ENCODE measurements at regions not wholly inside any gene's neighbourhood (a gene's known extent, or its start where the extent isn't known, plus 50 kb on each side); places are given as distances from the start of the nearest gene placed in this dataset.

- RAD21 ChIA-PET (ENCODE audit: unreplicated experiment): no interaction called here
- no peak overlapping the region for H3K27ac ChIP-seq (ENCODE audit: control insufficient read depth, insufficient read depth)
- no peak overlapping the region for H3K4me3 ChIP-seq
- H3K4me2 ChIP-seq (ENCODE audit: control insufficient read depth, insufficient read depth): no peak overlapping the region
- H3K9ac ChIP-seq (ENCODE audit: control insufficient read depth, insufficient read depth, low read length): no peak overlapping the region
- H3K4me1 ChIP-seq (ENCODE audit: control insufficient read depth, insufficient read depth, low read length): no peaks in the 10 kb centered on the region
- SMC1A ChIA-PET (ENCODE audit: uncharacterized antibody, unreplicated experiment): no interaction called here
- no peak overlapping the region for H2AFZ ChIP-seq (ENCODE audit: control insufficient read depth, low read depth, low read length)
- CTCF ChIA-PET: no interaction called here
- POLR2A ChIA-PET: no interaction called here
- no peaks in the 10 kb centered on the region for H3K27me3 ChIP-seq (replicated peaks in 1 of 2; ENCODE audit: control insufficient read depth in 2 of 2, insufficient read depth in 2 of 2, low read length in 1 of 2)
- H3K79me2 ChIP-seq (ENCODE audit: control insufficient read depth, insufficient read depth, low read length): no peaks in the 10 kb centered on the region
- no peaks in the 10 kb centered on the region for H3K36me3 ChIP-seq (ENCODE audit: control insufficient read depth in 2 of 2, insufficient read depth in 2 of 2, low read length in 1 of 2)
- in situ Hi-C loops (cut with MboI) (no loop called here), intact Hi-C loops (cut with micrococcal nuclease; ENCODE audit: unreplicated experiment) (no loop called here)
- DNase-seq (ENCODE audit: low read depth, low spot score) (no peak), FAIRE-seq (no peak), ATAC-seq (no peak)
- TF ChIP-seq RAD51 (IDR thresholded peaks at IDR 0.05) (no peak), FOS (IDR thresholded peaks at IDR 0.05; ENCODE audit: borderline replicate concordance, extremely low read depth, insufficient read length) (no peak), SUPT20H (IDR thresholded peaks at IDR 0.05; ENCODE audit: borderline replicate concordance, control insufficient read depth, low read depth, low read length) (no peak), RFX5 (IDR thresholded peaks at IDR 0.05; ENCODE audit: low read depth, low read length) (no peak), CHD2 (IDR thresholded peaks at IDR 0.05; ENCODE audit: borderline replicate concordance, low read depth, low read length) (no peak), SRF (IDR thresholded peaks at IDR 0.05; ENCODE audit: low read depth in 2 of 2, low read length in 2 of 2) (no peak)
- BruUV-seq (replicated peaks): no TSS peak
- H3K9me3 ChIP-seq (replicated peaks; ENCODE audit: control insufficient read depth, insufficient read depth, low read length): no peaks in the 10 kb centered on the region
- no peaks in the 10 kb centered on the region for H4K20me1 ChIP-seq (ENCODE audit: control insufficient read depth, insufficient read depth)
These were observed 210.0 kb downstream of the HINT1 start for GRCh38 chr5:130955041-130955440.

GRCh38 chr5:130954336-130954735 lies 210.7 kb downstream of the HINT1 start:
- Histone ChIP-seq H4K20me1 (ENCODE audit: control insufficient read depth, insufficient read depth) (no peaks in the 10 kb centered on the region), H3K9me3 (replicated peaks; ENCODE audit: control insufficient read depth, insufficient read depth, low read length) (no peaks in the 10 kb centered on the region), H3K36me3 (ENCODE audit: control insufficient read depth in 2 of 2, insufficient read depth in 2 of 2, low read length in 1 of 2) (no peaks in the 10 kb centered on the region), H2AFZ (ENCODE audit: control insufficient read depth, low read depth, low read length) (no peak overlapping the region), H3K9ac (ENCODE audit: control insufficient read depth, insufficient read depth, low read length) (no peak overlapping the region), H3K4me1 (ENCODE audit: control insufficient read depth, insufficient read depth, low read length) (no peaks in the 10 kb centered on the region), H3K4me3 (no peak overlapping the region), H3K79me2 (ENCODE audit: control insufficient read depth, insufficient read depth, low read length) (no peaks in the 10 kb centered on the region), H3K4me2 (ENCODE audit: control insufficient read depth, insufficient read depth) (no peak overlapping the region), H3K27me3 (replicated peaks in 1 of 2; ENCODE audit: control insufficient read depth in 2 of 2, insufficient read depth in 2 of 2, low read length in 1 of 2) (no peaks in the 10 kb centered on the region), H3K27ac (ENCODE audit: control insufficient read depth, insufficient read depth) (no peak overlapping the region)
- no TSS peak for BruUV-seq (replicated peaks)
- intact Hi-C loops (cut with micrococcal nuclease; ENCODE audit: unreplicated experiment) (no loop called here), in situ Hi-C loops (cut with MboI) (no loop called here)
- 91% methylated on average over 1 of the region's 1 CpG for WGBS (ENCODE audit: insufficient coverage, insufficient replicate concordance, low lambda C conversion rate, missing lambda C conversion rate)
- DNase-seq (ENCODE audit: low read depth, low spot score) (no peak), ATAC-seq (no peak), FAIRE-seq (no peak)
- RAD21 ChIA-PET (ENCODE audit: unreplicated experiment): no interaction called here
- no peak for TF ChIP-seq ZZZ3 (IDR thresholded peaks at IDR 0.05; ENCODE audit: control insufficient read depth, insufficient read length, low read depth)
- TF ChIP-seq BRCA1 (IDR thresholded peaks at IDR 0.05; ENCODE audit: low read depth, low read length): no peak
- TF ChIP-seq CUX1 (IDR thresholded peaks at IDR 0.05; ENCODE audit: insufficient replicate concordance, low read depth, low read length): no peak
- no peak for TF ChIP-seq HCFC1 (IDR thresholded peaks at IDR 0.05; ENCODE audit: low read length)
- no peak for TF ChIP-seq SUPT20H (IDR thresholded peaks at IDR 0.05; ENCODE audit: borderline replicate concordance, control insufficient read depth, low read depth, low read length)
- no peak for TF ChIP-seq USF1 (IDR thresholded peaks at IDR 0.05; ENCODE audit: borderline replicate concordance, extremely low read length, insufficient read depth, low read depth, low read length)
- TF ChIP-seq HDGF (IDR thresholded peaks at IDR 0.05): no peak
- SMC1A ChIA-PET (ENCODE audit: uncharacterized antibody, unreplicated experiment): no interaction called here
- POLR2A ChIA-PET: no interaction called here
- CTCF ChIA-PET: interaction anchor here (1.5 kb wide), 1 partner anchor 11 kb away, joined by 3 read pairs; no protein-coding TSS in a partner anchor
